ENCODE measurements at regions not wholly inside any gene's neighbourhood (a gene's known extent, or its start where the extent isn't known, plus 50 kb on each side); places are given as distances from the start of the nearest gene placed in this dataset.

- peaks cover 4% of the 10 kb centered on the region for H3K4me1 Mint-ChIP-seq (ENCODE audit: unreplicated experiment)
- TF ChIP-seq CTCF (conservative IDR thresholded peaks at IDR 0.05): no peak
- no peaks in the 10 kb centered on the region for H3K9me3 Mint-ChIP-seq
- no peak for DNase-seq (ENCODE audit: extremely low spot score, unreplicated experiment)
- no peak overlapping the region for H3K4me3 Mint-ChIP-seq
- H3K27ac Mint-ChIP-seq: no peak overlapping the region
- no peaks in the 10 kb centered on the region for H3K27me3 Mint-ChIP-seq
- H3K36me3 Mint-ChIP-seq: no peaks in the 10 kb centered on the region
Observed at GRCh38 chr12:74418573-74418972, 119.1 kb upstream of the ATXN7L3B start.

GRCh38 chr12:74424778-74425177 lies 112.9 kb upstream of the ATXN7L3B start:
- Mint-ChIP-seq H3K9me3 (no peaks in the 10 kb centered on the region), H3K4me3 (no peak overlapping the region), H3K27me3 (no peaks in the 10 kb centered on the region), H3K4me1 (ENCODE audit: unreplicated experiment) (no peaks in the 10 kb centered on the region), H3K36me3 (no peaks in the 10 kb centered on the region), H3K27ac (no peak overlapping the region)
- no peak for DNase-seq (ENCODE audit: extremely low spot score, unreplicated experiment)
- no peak for TF ChIP-seq CTCF (conservative IDR thresholded peaks at IDR 0.05)

- Mint-ChIP-seq H3K4me1 (ENCODE audit: unreplicated experiment) (no peaks in the 10 kb centered on the region), H3K27ac (no peak overlapping the region), H3K9me3 (no peaks in the 10 kb centered on the region), H3K27me3 (no peaks in the 10 kb centered on the region), H3K4me3 (no peak overlapping the region), H3K36me3 (no peaks in the 10 kb centered on the region)
- no peak for DNase-seq (ENCODE audit: extremely low spot score, unreplicated experiment)
- no peak for TF ChIP-seq CTCF (conservative IDR thresholded peaks at IDR 0.05)
Observed at GRCh38 chr12:74426091-74426490, 111.5 kb upstream of the ATXN7L3B start.

- Mint-ChIP-seq H3K27ac (no peak overlapping the region), H3K9me3 (no peaks in the 10 kb centered on the region), H3K4me3 (no peak overlapping the region), H3K27me3 (no peaks in the 10 kb centered on the region), H3K36me3 (no peaks in the 10 kb centered on the region), H3K4me1 (ENCODE audit: unreplicated experiment) (no peaks in the 10 kb centered on the region)
- no peak for TF ChIP-seq CTCF (conservative IDR thresholded peaks at IDR 0.05)
- no peak for DNase-seq (ENCODE audit: extremely low spot score, unreplicated experiment)
Observed at GRCh38 chr12:74429535-74429934, 108.1 kb upstream of the ATXN7L3B start.

GRCh38 chr12:74431801-74432200 lies 105.8 kb upstream of the ATXN7L3B start:
- no peak for TF ChIP-seq CTCF (conservative IDR thresholded peaks at IDR 0.05)
- no peak for DNase-seq (ENCODE audit: extremely low spot score, unreplicated experiment)
- no peaks in the 10 kb centered on the region for H3K27me3 Mint-ChIP-seq
- H3K4me1 Mint-ChIP-seq (ENCODE audit: unreplicated experiment): no peaks in the 10 kb centered on the region
- no peak overlapping the region for H3K4me3 Mint-ChIP-seq
- H3K36me3 Mint-ChIP-seq: no peaks in the 10 kb centered on the region
- H3K9me3 Mint-ChIP-seq: no peaks in the 10 kb centered on the region
- H3K27ac Mint-ChIP-seq: no peak overlapping the region

GRCh38 chr12:74440469-74440868 lies 97.2 kb upstream of the ATXN7L3B start:
- H3K9me3 Mint-ChIP-seq: no peaks in the 10 kb centered on the region
- no peak overlapping the region for H3K27ac Mint-ChIP-seq
- no peaks in the 10 kb centered on the region for H3K4me1 Mint-ChIP-seq (ENCODE audit: unreplicated experiment)
- H3K36me3 Mint-ChIP-seq: no peaks in the 10 kb centered on the region
- TF ChIP-seq CTCF (conservative IDR thresholded peaks at IDR 0.05): no peak
- DNase-seq (ENCODE audit: extremely low spot score, unreplicated experiment): no peak
- no peaks in the 10 kb centered on the region for H3K27me3 Mint-ChIP-seq
- H3K4me3 Mint-ChIP-seq: no peak overlapping the region

All from type B pancreatic cell (in vitro differentiated cells).